ENCODE measurements at regions not wholly inside any gene's neighbourhood (a gene's known extent, or its start where the extent isn't known, plus 50 kb on each side); places are given as distances from the start of the nearest gene placed in this dataset.

DNA sequence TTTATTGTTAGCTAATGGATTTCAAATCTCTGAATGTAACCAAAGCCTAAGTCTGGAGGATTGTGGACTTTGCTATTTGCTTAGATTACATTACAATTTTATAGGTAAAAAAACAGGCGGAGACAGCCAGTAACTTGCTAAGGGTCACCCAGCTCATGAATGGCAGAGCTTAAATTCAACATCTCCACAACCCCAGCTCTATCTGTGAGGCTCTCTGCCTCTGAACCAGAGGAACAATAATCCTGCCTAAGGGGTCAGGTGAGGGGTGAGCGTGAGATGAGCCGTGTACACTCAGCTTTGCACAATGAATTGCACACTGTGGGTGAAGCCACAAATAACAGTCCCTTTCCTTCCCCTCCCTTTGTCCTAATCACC, 69.8 kb upstream of the SPATA12 start:
- CTCF ChIA-PET: no interaction called here
- no TSS peak for BruUV-seq (replicated peaks)
- Histone ChIP-seq H3K4me1 (ENCODE audit: control insufficient read depth, insufficient read depth, low read length) (peaks cover 8% of the 10 kb centered on the region), H3K4me3 (ENCODE audit: low read depth in 2 of 2, low read length in 2 of 2) (no peak overlapping the region), H3K36me3 (ENCODE audit: control insufficient read depth, insufficient read depth, low read length) (no peaks in the 10 kb centered on the region), H3K27me3 (ENCODE audit: control insufficient read depth, insufficient read depth, low read length) (no peaks in the 10 kb centered on the region), H3K27ac (ENCODE audit: low read length) (no peak overlapping the region), H3K9me3 (ENCODE audit: control insufficient read depth, insufficient read depth, low read depth, low read length) (no peaks in the 10 kb centered on the region)
- DNase-seq (ENCODE audit: low read depth, low spot score) (no peak), ATAC-seq (no peak)
- POLR2A ChIA-PET: no interaction called here
- intact Hi-C loops (cut with micrococcal nuclease; ENCODE audit: unreplicated experiment) (no loop called here), in situ Hi-C loops (cut with HindIII; ENCODE audit: low pct_unique_long_range_greater_than_20kb, low sequenced_read_pairs) (loop anchor here (25.0 kb wide), 1 partner anchor 97 kb away; no protein-coding TSS in a partner anchor)
- no peak for TF ChIP-seq TCF7L2 (IDR thresholded peaks at IDR 0.05; ENCODE audit: low read depth, low read length)

DNA sequence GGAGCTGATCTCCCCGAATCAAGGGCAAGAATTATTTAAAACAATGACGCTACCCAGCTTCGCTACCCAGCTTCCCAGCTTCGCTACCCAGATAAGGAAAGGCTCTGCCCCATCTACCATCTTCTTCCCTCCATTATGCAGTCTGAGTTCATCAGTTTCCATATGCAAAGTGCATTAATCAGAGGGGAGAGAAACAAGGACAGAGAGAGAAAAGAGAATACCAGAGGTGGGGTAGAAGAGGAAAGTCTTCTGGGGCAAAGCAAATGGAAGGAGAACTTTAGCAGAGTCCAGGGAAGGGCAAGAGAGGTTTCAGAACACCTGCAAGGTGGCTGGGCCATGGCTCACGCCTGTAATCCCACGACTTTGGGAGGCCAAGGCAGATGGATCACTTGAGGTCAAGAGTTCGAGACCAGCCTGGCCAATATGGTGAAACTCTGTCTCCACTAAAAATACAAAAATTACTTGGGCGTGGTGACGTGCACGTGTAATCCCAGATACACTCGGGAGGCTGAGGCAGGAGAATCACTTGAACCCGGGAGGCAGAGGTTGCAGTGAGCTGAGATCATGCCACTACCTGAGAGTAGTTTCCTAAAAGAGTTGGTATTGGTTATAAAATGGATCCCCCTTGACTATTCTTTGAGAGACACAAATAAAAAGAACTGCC, 70.4 kb upstream of the SPATA12 start:
- no peak for DNase-seq (ENCODE audit: low read depth, low spot score)
- ChIA-PET POLR2A (no interaction called here), CTCF (interaction anchor here (0.5 kb wide), 1 partner anchor 13 kb away, joined by 4 read pairs; no protein-coding TSS in a partner anchor)
- no peak overlapping the region for H3K4me3 ChIP-seq (ENCODE audit: low read depth in 2 of 2, low read length in 2 of 2)
- TF ChIP-seq, protein P1, sequence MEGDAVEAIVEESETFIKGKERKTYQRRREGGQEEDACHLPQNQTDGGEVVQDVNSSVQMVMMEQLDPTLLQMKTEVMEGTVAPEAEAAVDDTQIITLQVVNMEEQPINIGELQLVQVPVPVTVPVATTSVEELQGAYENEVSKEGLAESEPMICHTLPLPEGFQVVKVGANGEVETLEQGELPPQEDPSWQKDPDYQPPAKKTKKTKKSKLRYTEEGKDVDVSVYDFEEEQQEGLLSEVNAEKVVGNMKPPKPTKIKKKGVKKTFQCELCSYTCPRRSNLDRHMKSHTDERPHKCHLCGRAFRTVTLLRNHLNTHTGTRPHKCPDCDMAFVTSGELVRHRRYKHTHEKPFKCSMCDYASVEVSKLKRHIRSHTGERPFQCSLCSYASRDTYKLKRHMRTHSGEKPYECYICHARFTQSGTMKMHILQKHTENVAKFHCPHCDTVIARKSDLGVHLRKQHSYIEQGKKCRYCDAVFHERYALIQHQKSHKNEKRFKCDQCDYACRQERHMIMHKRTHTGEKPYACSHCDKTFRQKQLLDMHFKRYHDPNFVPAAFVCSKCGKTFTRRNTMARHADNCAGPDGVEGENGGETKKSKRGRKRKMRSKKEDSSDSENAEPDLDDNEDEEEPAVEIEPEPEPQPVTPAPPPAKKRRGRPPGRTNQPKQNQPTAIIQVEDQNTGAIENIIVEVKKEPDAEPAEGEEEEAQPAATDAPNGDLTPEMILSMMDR (IDR thresholded peaks at IDR 0.05): no peak
- TF ChIP-seq POLR2AphosphoS5 (IDR thresholded peaks at IDR 0.05; ENCODE audit: low read depth, low read length) (no peak), TCF7L2 (IDR thresholded peaks at IDR 0.05; ENCODE audit: low read depth, low read length) (no peak), SIN3A (IDR thresholded peaks at IDR 0.05; ENCODE audit: borderline replicate concordance, insufficient read depth, low read depth, low read length) (no peak)
- TF ChIP-seq, protein P2, sequence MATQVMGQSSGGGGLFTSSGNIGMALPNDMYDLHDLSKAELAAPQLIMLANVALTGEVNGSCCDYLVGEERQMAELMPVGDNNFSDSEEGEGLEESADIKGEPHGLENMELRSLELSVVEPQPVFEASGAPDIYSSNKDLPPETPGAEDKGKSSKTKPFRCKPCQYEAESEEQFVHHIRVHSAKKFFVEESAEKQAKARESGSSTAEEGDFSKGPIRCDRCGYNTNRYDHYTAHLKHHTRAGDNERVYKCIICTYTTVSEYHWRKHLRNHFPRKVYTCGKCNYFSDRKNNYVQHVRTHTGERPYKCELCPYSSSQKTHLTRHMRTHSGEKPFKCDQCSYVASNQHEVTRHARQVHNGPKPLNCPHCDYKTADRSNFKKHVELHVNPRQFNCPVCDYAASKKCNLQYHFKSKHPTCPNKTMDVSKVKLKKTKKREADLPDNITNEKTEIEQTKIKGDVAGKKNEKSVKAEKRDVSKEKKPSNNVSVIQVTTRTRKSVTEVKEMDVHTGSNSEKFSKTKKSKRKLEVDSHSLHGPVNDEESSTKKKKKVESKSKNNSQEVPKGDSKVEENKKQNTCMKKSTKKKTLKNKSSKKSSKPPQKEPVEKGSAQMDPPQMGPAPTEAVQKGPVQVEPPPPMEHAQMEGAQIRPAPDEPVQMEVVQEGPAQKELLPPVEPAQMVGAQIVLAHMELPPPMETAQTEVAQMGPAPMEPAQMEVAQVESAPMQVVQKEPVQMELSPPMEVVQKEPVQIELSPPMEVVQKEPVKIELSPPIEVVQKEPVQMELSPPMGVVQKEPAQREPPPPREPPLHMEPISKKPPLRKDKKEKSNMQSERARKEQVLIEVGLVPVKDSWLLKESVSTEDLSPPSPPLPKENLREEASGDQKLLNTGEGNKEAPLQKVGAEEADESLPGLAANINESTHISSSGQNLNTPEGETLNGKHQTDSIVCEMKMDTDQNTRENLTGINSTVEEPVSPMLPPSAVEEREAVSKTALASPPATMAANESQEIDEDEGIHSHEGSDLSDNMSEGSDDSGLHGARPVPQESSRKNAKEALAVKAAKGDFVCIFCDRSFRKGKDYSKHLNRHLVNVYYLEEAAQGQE (IDR thresholded peaks at IDR 0.05; ENCODE audit: insufficient read depth in 1 of 2, low read depth in 2 of 2, low read length in 1 of 2): no peak
- H3K27ac ChIP-seq (ENCODE audit: low read length): no peak overlapping the region
- H3K27me3 ChIP-seq (ENCODE audit: control insufficient read depth, insufficient read depth, low read length): no peaks in the 10 kb centered on the region
- no TSS peak for BruUV-seq (replicated peaks)
- intact Hi-C loops (cut with micrococcal nuclease; ENCODE audit: unreplicated experiment) (loop anchor here (2.0 to 5.0 kb wide), 2 partner anchors 188 to 287 kb away; partner anchors contain the start of gene ARHGEF3), in situ Hi-C loops (cut with HindIII; ENCODE audit: low pct_unique_long_range_greater_than_20kb, low sequenced_read_pairs) (loop anchor here (25.0 kb wide), 1 partner anchor 97 kb away; no protein-coding TSS in a partner anchor)
- H3K4me1 ChIP-seq (ENCODE audit: control insufficient read depth, insufficient read depth, low read length): peaks cover 8% of the 10 kb centered on the region
- H3K9me3 ChIP-seq (ENCODE audit: control insufficient read depth, insufficient read depth, low read depth, low read length): no peaks in the 10 kb centered on the region
- H3K36me3 ChIP-seq (ENCODE audit: control insufficient read depth, insufficient read depth, low read length): no peaks in the 10 kb centered on the region
- no peak for ATAC-seq
